ENCODE measurements at regions not wholly inside any gene's neighbourhood (a gene's known extent, or its start where the extent isn't known, plus 50 kb on each side); places are given as distances from the start of the nearest gene placed in this dataset.

GRCh38 chr6:165986311-165986913 is 181.2 kb downstream of the TBXT start:
- no peak for TF ChIP-seq CTCF (IDR thresholded peaks at IDR 0.05)
- TF ChIP-seq POLR2A (IDR thresholded peaks at IDR 0.05) = no peak
- TF ChIP-seq POLR2AphosphoS5 (IDR thresholded peaks at IDR 0.05) = no peak
- no peak for TF ChIP-seq EP300 (IDR thresholded peaks at IDR 0.05)
